ENCODE measurements at regions not wholly inside any gene's neighbourhood (a gene's known extent, or its start where the extent isn't known, plus 50 kb on each side); places are given as distances from the start of the nearest gene placed in this dataset.

DNA sequence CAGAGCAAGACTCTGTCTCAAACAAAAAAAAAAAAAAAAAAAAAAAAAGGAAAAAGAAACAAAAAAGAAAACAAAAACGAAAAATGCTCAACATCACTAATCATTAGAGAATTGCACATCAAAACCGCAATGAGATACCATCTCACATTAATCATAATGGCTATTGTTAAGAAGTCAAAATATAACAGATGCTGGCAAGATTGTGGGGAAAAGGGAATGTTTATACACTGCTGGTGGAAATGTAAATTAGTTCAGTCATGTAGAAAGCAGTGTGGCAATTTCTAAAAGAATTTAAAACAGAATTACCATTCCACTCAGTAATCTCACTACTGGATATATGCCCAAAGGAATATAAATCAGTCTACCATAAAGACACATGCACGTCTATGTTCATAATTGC lies 50.4 kb upstream of the PRR16 start:
- Histone ChIP-seq H3K9me3 (ENCODE audit: control insufficient read depth in 2 of 2, insufficient read depth in 1 of 2, low read depth in 1 of 2, low read length in 1 of 2) (peaks cover 0 to 4% of the 10 kb centered on the region in 2 donors), H3K27ac (ENCODE audit: low read depth in 1 of 3, low read length in 2 of 3) (no peak overlapping the region), H3K27me3 (ENCODE audit: control insufficient read depth in 3 of 3, insufficient read depth in 3 of 3, low read length in 3 of 3) (no peaks in the 10 kb centered on the region), H3K4me3 (ENCODE audit: low read depth in 1 of 3, low read length in 3 of 3) (no peak overlapping the region), H3K36me3 (ENCODE audit: control insufficient read depth in 3 of 3, insufficient read depth in 2 of 3, low read depth in 1 of 3, low read length in 3 of 3) (no peaks in the 10 kb centered on the region), H3K4me1 (ENCODE audit: control insufficient read depth in 3 of 3, insufficient read depth in 2 of 3, low read depth in 1 of 3, low read length in 2 of 3) (no peaks in the 10 kb centered on the region)
- FAIRE-seq (no peak), DNase-seq (no peak)
- WGBS, 3 donors = 80 to 83% (median 80%) methylated on average over 3 of the region's 3 CpGs

Data from small intestine (tissue), 7 donors.